Astrocyte of the cerebellum (primary cell): ENCODE measurements at regions not wholly inside any gene's neighbourhood (a gene's known extent, or its start where the extent isn't known, plus 50 kb on each side); places are given as distances from the start of the nearest gene placed in this dataset.
"Not testable (repeated sequence)": the region's sequence is repeated elsewhere in the genome, so short reads cannot be mapped to it uniquely, and the experiment has no call there.

Experiments
- DNase-seq: peaks from one replicate; pipeline ENCODE4 v3.0.0-alpha.2; 2011; ENCODE audit warnings: low read depth
- H3K4me3 ChIP-seq: 2 replicates; pipeline ENCODE4 v1.5.1; 2011; ENCODE audit warnings: mild to moderate bottlenecking, low read depth, low read length, moderate library complexity
- in situ Hi-C: cut with HindIII; loops from 2 replicates; pipeline ENCODE4 v1.10.0; 2017; ENCODE audit warnings: low sequenced_read_pairs
- TF ChIP-seq, protein P1 (sequence below): IDR thresholded peaks from 2 replicates; pipeline ENCODE4 v1.5.1; 2012; ENCODE audit warnings: low read length, low read depth, moderate library complexity, mild to moderate bottlenecking; ENCODE audit errors: missing control alignments

DNA sequence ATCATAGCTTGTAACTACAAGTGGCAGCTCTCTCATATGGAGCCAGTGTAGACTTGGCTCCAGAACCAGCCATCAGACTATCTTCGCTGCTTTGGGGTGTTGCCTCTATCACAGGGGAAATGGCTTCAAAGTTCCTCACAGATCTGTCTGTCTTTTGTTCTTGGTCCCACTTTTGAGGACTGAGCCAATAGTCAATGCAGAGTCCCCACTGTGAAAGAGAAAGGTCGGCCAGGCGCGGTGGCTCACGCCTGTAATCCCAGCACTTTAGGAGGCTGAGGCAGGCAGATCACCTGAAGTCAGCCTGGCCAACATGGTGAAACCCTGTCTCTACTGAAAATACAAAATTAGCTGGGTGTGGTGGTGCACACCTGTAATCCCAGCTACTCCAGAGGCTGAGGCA, 86.9 kb upstream of the FZD7 start:
- H3K4me3 ChIP-seq, DNase-seq, in situ Hi-C loops: not testable (repeated sequence)

DNA sequence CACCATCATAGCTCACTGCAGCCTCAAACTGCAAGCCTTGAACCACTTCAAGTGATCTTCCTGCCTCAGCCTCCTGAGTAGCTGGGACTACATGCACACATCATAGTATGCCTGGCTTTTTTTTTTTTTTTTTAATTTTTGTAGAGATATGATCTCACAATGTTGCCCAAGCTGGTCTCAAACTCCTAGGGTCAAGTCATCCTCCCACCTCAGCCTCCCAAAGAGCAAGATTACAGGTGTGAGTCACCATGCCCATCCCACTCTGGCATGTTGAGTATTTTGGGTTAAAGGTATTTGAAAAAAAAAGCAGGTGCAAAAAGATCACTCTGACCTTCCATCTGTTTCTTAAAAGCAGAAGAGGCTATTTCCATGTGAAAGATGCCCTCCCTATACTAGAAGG, 86.4 kb upstream of the FZD7 start:
- in situ Hi-C loops: no loop called here
- no peak overlapping the region for H3K4me3 ChIP-seq
- DNase-seq: no peak
- TF ChIP-seq, protein P1, sequence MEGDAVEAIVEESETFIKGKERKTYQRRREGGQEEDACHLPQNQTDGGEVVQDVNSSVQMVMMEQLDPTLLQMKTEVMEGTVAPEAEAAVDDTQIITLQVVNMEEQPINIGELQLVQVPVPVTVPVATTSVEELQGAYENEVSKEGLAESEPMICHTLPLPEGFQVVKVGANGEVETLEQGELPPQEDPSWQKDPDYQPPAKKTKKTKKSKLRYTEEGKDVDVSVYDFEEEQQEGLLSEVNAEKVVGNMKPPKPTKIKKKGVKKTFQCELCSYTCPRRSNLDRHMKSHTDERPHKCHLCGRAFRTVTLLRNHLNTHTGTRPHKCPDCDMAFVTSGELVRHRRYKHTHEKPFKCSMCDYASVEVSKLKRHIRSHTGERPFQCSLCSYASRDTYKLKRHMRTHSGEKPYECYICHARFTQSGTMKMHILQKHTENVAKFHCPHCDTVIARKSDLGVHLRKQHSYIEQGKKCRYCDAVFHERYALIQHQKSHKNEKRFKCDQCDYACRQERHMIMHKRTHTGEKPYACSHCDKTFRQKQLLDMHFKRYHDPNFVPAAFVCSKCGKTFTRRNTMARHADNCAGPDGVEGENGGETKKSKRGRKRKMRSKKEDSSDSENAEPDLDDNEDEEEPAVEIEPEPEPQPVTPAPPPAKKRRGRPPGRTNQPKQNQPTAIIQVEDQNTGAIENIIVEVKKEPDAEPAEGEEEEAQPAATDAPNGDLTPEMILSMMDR: no peak

GRCh38 chr2:201949181-201949926, 84.3 kb upstream of the FZD7 start:
- no peak for DNase-seq
- TF ChIP-seq, protein P1: no peak
- in situ Hi-C loops: no loop called here
- no peak overlapping the region for H3K4me3 ChIP-seq

DNA sequence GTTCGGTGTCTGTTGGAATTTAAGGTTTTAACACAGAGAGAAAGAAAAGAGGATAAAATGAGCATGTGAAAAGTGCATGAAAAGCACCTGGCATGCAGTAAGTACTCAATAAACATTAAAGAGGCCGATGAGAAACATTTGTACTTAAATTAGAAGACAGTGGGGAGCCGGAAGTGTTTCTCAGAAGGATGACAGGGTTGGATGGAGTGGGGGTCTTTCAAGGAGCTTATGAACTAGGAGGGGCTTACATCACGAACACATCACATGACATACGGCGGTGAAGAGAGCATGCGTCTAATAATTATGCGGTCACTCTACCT, 83.8 kb upstream of the FZD7 start:
- H3K4me3 ChIP-seq: no peak overlapping the region
- no peak for DNase-seq
- TF ChIP-seq, protein P1: no peak
- in situ Hi-C loops: no loop called here

DNA sequence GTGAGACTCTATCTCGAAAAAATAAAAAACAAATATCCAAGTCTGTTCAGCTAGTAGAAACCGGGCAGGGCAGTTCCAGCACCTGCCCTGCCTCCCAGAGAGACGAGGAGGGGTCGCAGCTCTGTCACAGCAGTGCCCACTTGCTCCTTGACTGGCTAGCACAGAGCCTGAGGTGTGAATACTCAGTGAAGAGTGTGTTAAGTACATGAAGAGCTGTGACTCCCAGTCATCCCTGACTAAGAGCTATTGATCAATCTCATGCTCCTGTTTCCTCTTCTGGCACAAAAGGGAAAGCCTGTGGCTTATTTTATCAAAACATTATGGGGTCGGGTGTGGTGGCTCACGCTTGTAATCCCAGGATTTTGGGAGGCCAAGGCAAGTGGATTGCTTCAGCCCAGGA, 83.0 kb upstream of the FZD7 start:
- TF ChIP-seq, protein P1: no peak
- in situ Hi-C loops: no loop called here

DNA sequence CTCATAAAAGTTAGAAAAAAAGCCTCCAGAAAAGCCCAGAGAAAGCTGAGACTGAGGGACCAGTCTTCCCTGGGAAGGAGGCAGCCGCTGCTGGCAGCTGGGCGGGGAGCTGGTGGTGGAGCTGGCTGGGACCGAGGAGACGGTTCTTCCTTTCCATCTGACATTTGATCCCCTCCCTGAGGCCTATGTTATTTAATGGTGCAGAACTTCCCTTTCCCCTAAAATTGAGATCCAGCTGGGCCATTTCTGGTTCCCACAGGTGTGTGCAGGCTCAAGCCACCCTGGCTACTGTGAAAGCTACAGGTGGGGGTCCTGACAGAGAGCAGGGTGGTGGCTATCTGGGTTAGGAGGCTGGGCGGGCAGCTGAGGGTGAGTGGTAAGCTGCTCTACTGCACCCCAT, 81.5 kb upstream of the FZD7 start:
- no peak overlapping the region for H3K4me3 ChIP-seq
- in situ Hi-C loops: no loop called here
- no peak for DNase-seq
- TF ChIP-seq, protein P1: no peak

More for the DNA sequence above, 83.0 kb upstream of the FZD7 start:
- no peak for DNase-seq
- H3K4me3 ChIP-seq: no peak overlapping the region

DNA sequence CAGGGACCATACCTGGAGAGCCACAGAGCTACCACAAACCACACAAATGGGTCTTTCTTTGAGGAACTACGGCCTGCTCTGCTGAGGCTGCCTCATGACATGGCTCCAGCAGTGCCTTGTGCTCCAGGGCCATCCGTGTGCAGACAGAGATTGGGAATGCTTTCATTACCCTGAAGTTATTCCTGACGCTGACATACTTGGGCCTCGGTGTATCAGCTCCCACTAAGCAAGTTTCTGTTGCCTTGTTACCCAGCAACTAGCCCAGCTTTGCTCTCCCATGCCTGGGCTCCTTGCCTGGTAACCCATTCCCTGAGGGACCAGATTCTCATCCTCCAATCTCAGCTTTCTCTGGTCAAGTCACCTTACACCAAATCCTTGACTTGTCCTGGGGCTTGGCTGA, 80.3 kb upstream of the FZD7 start:
- DNase-seq: no peak
- H3K4me3 ChIP-seq: no peak overlapping the region
- in situ Hi-C loops: no loop called here
- TF ChIP-seq, protein P1: no peak
